Astrocyte of the cerebellum (primary cell): ENCODE measurements at regions not wholly inside any gene's neighbourhood (a gene's known extent, or its start where the extent isn't known, plus 50 kb on each side); places are given as distances from the start of the nearest gene placed in this dataset.

ENCODE experiments used
- DNase-seq: peaks from one replicate; pipeline ENCODE4 v3.0.0-alpha.2; 2011; ENCODE audit warnings: low read depth
- H3K4me3 ChIP-seq: 2 replicates; pipeline ENCODE4 v1.5.1; 2011; ENCODE audit warnings: mild to moderate bottlenecking, low read depth, low read length, moderate library complexity
- in situ Hi-C: cut with HindIII; loops from 2 replicates; pipeline ENCODE4 v1.10.0; 2017; ENCODE audit warnings: low sequenced_read_pairs
- TF ChIP-seq, protein P1 (sequence below): IDR thresholded peaks from 2 replicates; pipeline ENCODE4 v1.5.1; 2012; ENCODE audit warnings: low read length, low read depth, moderate library complexity, mild to moderate bottlenecking; ENCODE audit errors: missing control alignments

DNA sequence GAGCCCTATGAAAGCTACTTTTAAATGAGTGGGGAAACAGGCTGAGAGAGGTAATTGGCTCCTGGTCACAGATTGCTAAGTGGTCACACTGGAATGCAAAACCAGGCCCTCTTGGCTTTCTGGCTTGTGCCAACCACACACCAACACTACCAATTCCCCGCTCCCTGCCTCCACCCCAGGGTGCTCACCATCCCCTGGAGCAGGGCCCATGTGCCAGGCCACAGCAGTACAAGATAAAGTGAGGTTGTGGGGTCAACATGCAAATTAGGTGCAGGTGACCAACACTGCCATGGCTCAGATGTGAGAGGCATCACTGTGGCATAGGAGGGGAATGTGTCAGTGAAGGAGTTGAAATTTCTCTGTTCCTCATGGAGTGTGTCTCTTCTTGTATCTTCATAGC lies 312.5 kb downstream of the MYCN start:
- in situ Hi-C loops, result no loop called here
- no peak for DNase-seq
- no peak overlapping the region for H3K4me3 ChIP-seq
- TF ChIP-seq, protein P1, sequence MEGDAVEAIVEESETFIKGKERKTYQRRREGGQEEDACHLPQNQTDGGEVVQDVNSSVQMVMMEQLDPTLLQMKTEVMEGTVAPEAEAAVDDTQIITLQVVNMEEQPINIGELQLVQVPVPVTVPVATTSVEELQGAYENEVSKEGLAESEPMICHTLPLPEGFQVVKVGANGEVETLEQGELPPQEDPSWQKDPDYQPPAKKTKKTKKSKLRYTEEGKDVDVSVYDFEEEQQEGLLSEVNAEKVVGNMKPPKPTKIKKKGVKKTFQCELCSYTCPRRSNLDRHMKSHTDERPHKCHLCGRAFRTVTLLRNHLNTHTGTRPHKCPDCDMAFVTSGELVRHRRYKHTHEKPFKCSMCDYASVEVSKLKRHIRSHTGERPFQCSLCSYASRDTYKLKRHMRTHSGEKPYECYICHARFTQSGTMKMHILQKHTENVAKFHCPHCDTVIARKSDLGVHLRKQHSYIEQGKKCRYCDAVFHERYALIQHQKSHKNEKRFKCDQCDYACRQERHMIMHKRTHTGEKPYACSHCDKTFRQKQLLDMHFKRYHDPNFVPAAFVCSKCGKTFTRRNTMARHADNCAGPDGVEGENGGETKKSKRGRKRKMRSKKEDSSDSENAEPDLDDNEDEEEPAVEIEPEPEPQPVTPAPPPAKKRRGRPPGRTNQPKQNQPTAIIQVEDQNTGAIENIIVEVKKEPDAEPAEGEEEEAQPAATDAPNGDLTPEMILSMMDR, result no peak

- DNase-seq, result no peak
- in situ Hi-C loops, result no loop called here
- TF ChIP-seq, protein P1, result no peak
Observed at GRCh38 chr2:16252251-16252650, 311.9 kb downstream of the MYCN start.

GRCh38 chr2:16251511-16252225 lies 311.3 kb downstream of the MYCN start:
- TF ChIP-seq, protein P1, result no peak
- no peak overlapping the region for H3K4me3 ChIP-seq
- no peak for DNase-seq
- in situ Hi-C loops, result no loop called here

More at GRCh38 chr2:16252251-16252650, 311.9 kb downstream of the MYCN start:
- H3K4me3 ChIP-seq, result no peak overlapping the region

- in situ Hi-C loops, result no loop called here
- DNase-seq, result no peak
- H3K4me3 ChIP-seq, result no peak overlapping the region
- TF ChIP-seq, protein P1, result no peak
Observed at GRCh38 chr2:16250886-16251285, 310.5 kb downstream of the MYCN start.

- TF ChIP-seq, protein P1, result no peak
- DNase-seq, result no peak
- in situ Hi-C loops, result no loop called here
- H3K4me3 ChIP-seq, result no peak overlapping the region
Observed at GRCh38 chr2:16250466-16250865, 310.1 kb downstream of the MYCN start.

DNA sequence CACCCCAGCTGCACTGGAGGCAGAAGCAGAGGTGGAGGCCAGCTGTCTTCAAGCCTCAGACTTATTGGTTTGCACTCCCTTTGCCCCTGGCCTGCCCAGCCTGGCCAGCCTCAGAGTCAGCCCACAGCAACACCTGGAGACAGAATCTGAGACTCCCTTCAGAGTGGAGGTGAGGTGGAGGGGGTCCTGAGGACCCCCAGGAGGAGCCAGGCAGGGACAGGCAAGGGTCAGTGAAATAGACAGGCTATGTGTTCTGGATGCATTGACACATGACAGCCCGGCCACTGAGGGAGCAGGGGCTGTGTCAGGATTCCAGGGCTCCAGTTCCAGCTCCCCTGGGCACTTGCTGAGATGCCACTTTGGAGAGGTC lies 309.7 kb downstream of the MYCN start:
- in situ Hi-C loops, result no loop called here
- TF ChIP-seq, protein P1, result no peak
- no peak overlapping the region for H3K4me3 ChIP-seq
- DNase-seq, result no peak
